Activated CD8-positive, alpha-beta T cell treated with anti-CD3 and anti-CD28 coated beads, Interleukin-2, amount 10 ng/mL, durations not matched to agents 7 days and 5 days (primary cell): ENCODE measurements at regions not wholly inside any gene's neighbourhood (a gene's known extent, or its start where the extent isn't known, plus 50 kb on each side); places are given as distances from the start of the nearest gene placed in this dataset.
"Not testable (repeated sequence)": the region's sequence is repeated elsewhere in the genome, so short reads cannot be mapped to it uniquely, and the experiment has no call there.

Experiments used
- ATAC-seq: fragments of 150-1000 bp; cut with Tn5 transposase; one replicate; pipeline ENCODE4 v1.10.0; 2021; ENCODE audit warnings: moderate library complexity
- CTCF ChIA-PET: fragments of 350-600 bp; sonication (Branson Sonifier 250); formaldehyde crosslinking; loops from one replicate; lab custom pipeline; 2021; ENCODE audit warnings: antibody characterized with exemption; lab: Charles Lee
- POLR2A ChIA-PET: fragments of 350-600 bp; sonication (Branson Sonifier 250); formaldehyde crosslinking; loops from one replicate; lab custom pipeline; 2021; ENCODE audit warnings: antibody characterized with exemption; lab: Charles Lee
- DNase-seq: peaks from one replicate; pipeline ENCODE4 v3.0.0-alpha.2; 2020
- H3K27ac Mint-ChIP-seq: one replicate; pipeline ENCODE4 v1.8.0; 2021; ENCODE audit warnings: mild to moderate bottlenecking, mixed read lengths
- H3K27me3 Mint-ChIP-seq: one replicate; pipeline ENCODE4 v1.8.0; 2021; ENCODE audit warnings: low read depth, mixed read lengths
- H3K36me3 Mint-ChIP-seq: one replicate; pipeline ENCODE4 v1.8.0; 2021; ENCODE audit warnings: low read depth, mixed read lengths
- H3K4me1 Mint-ChIP-seq: one replicate; pipeline ENCODE4 v1.8.0; 2021; ENCODE audit warnings: low read depth, mixed read lengths
- H3K4me3 Mint-ChIP-seq: one replicate; pipeline ENCODE4 v1.8.0; 2021; ENCODE audit warnings: mild to moderate bottlenecking, mixed read lengths
- H3K9me3 Mint-ChIP-seq: one replicate; pipeline ENCODE4 v1.8.0; 2022; ENCODE audit warnings: mixed read lengths; ENCODE audit not compliant: insufficient read depth

DNA sequence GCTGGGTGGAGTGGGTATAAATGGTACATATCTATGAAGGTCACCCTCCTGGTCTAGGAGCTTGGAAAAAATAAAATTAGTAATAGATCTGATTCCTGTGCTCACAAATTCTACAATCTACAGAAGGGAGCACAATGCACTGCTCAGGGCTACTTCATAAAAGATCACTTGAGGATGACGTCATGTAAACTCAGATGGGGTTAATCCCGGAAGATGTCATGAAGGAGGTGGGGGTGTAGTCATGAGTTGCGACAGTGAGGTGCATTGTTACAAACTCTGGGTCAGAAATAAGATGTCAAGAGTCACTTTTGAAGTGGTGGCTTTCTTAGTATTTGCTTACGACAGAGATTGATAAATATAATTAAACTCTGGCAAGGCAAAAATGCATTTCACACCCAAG is 68.2 kb downstream of the LHX9 start:
- H3K9me3 Mint-ChIP-seq = no peaks in the 10 kb centered on the region
- POLR2A ChIA-PET = no interaction called here
- no peak overlapping the region for H3K4me3 Mint-ChIP-seq
- no peak overlapping the region for H3K27ac Mint-ChIP-seq
- no peaks in the 10 kb centered on the region for H3K36me3 Mint-ChIP-seq
- CTCF ChIA-PET = no interaction called here
- peaks cover 4% of the 10 kb centered on the region for H3K27me3 Mint-ChIP-seq
- DNase-seq (no peak), ATAC-seq (no peak)
- H3K4me1 Mint-ChIP-seq = peaks cover 4% of the 10 kb centered on the region

DNA sequence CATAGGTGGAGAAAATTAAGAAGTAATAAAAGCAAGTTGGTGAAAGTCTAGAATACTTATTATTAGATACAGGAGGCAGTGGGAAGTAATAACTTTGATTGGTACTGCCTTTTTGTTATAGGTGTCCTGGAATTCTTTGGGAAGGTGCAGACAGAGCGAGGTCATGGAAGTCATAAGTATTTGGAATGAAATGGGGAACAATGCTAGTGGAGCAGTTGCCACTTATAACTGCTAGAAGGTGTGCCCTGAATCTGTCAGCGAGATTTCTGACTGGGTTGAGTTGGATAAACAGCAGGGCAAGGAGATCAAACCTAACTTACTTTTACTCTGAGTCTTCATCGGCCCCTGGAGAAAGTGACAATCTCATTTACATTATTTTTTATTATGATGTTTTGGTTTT is 69.6 kb downstream of the LHX9 start:
- Mint-ChIP-seq H3K36me3 (no peaks in the 10 kb centered on the region), H3K27ac (no peak overlapping the region), H3K27me3 (peaks cover 4% of the 10 kb centered on the region), H3K9me3 (no peaks in the 10 kb centered on the region), H3K4me3 (no peak overlapping the region), H3K4me1 (peaks cover 4% of the 10 kb centered on the region)
- ChIA-PET CTCF (no interaction called here), POLR2A (no interaction called here)
- no peak for DNase-seq
- no peak for ATAC-seq

DNA sequence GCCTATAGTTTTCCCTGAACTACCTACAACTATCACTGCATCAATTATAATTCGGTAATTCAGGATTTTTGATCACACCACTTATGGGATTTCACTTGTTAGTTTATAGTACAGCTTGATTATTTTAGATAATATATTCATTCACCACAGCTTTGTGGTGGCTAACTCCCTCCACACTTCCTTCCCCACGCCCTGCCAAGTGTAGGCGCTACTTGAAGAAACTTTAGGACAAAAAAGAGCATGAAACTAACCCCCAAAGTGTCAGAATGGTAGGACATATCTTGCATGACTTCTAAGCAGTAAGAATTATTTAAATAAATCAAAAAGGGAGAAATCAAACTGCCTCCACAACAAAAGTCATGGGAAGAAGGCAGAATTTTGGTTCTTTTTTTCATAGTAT is 70.1 kb downstream of the LHX9 start:
- DNase-seq (no peak), ATAC-seq (no peak)
- Mint-ChIP-seq H3K27ac (no peak overlapping the region), H3K36me3 (no peaks in the 10 kb centered on the region), H3K27me3 (peaks cover 3% of the 10 kb centered on the region), H3K9me3 (no peaks in the 10 kb centered on the region), H3K4me1 (peaks cover 4% of the 10 kb centered on the region), H3K4me3 (no peak overlapping the region)
- POLR2A ChIA-PET = interaction anchor here (0.6 kb wide), 1 partner anchor 46 kb away, joined by 3 read pairs; no protein-coding TSS in a partner anchor
- CTCF ChIA-PET = interaction anchor here (0.9 kb wide), 1 partner anchor 16 kb away, joined by 3 read pairs; no protein-coding TSS in a partner anchor

DNA sequence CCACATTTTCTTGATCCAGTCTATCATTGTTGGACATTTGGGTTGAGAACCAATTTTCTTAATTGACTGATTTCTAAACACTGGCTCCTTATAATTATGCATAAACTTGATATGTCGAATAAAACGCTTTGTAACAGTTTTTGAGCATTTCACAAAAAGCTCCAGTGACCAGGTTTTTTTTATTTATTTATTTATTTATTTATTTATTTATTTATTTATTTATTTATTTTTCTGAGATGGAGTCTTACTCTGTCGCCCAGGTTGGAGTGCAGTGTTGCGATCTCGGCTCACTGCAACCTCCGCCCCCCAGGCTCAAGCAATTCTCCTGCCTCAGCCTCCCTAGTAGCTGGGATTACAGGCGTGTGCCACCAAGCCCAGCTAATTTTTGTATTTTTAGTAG is 71.4 kb downstream of the LHX9 start:
- H3K4me3 Mint-ChIP-seq, H3K27ac Mint-ChIP-seq, H3K36me3 Mint-ChIP-seq, H3K4me1 Mint-ChIP-seq, H3K27me3 Mint-ChIP-seq, CTCF ChIA-PET, POLR2A ChIA-PET, ATAC-seq, H3K9me3 Mint-ChIP-seq, DNase-seq: not testable (repeated sequence)

DNA sequence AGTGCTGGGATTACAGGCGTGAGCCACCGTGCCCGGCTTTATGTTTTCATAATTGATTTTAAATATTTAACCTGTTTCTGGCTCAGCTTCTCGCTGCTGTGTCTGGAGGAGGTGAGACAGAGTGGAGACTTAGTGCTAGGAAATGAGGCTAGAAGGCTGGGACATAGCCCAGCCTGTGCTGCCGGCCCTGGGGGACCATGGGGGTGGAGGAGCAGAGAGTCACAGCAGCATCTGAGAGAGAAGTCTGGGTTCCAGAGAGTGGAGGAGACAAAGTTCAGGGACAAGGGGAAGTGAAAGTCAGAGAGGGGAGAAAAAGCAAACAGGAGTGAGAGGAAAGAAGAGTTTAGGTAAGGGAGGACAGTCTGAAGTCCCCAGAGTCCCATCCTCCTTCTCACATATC is 71.9 kb downstream of the LHX9 start:
- H3K4me1 Mint-ChIP-seq = peaks cover 4% of the 10 kb centered on the region
- no peaks in the 10 kb centered on the region for H3K9me3 Mint-ChIP-seq
- no peak overlapping the region for H3K4me3 Mint-ChIP-seq
- peaks cover 2% of the 10 kb centered on the region for H3K27me3 Mint-ChIP-seq
- no peak for ATAC-seq
- H3K36me3 Mint-ChIP-seq = no peaks in the 10 kb centered on the region
- H3K27ac Mint-ChIP-seq = no peak overlapping the region
- POLR2A ChIA-PET = no interaction called here
- no peak for DNase-seq
- CTCF ChIA-PET = no interaction called here

DNA sequence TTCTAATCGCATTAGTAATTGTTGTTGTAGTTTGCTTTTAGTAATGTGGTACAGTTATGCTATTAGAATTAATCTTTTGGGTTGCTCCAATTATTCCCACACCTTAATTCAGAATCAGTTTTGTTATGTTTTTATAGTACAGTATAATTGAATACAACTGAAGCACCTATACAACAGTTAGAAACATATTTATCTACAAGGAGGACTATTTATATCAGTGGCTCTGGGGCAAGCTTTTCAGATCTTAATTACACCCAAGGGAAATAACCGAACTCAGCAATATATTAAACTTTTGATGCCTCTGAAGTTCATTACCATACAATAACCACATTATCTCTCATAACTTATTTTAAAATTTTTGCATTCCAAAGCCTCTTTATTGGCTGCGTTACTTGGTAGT is 74.4 kb downstream of the LHX9 start:
- no peak for ATAC-seq
- Mint-ChIP-seq H3K27me3 (peaks cover 2% of the 10 kb centered on the region), H3K36me3 (no peaks in the 10 kb centered on the region), H3K27ac (no peak overlapping the region), H3K9me3 (no peaks in the 10 kb centered on the region), H3K4me1 (peaks cover 4% of the 10 kb centered on the region), H3K4me3 (no peak overlapping the region)
- ChIA-PET CTCF (no interaction called here), POLR2A (no interaction called here)
- no peak for DNase-seq

DNA sequence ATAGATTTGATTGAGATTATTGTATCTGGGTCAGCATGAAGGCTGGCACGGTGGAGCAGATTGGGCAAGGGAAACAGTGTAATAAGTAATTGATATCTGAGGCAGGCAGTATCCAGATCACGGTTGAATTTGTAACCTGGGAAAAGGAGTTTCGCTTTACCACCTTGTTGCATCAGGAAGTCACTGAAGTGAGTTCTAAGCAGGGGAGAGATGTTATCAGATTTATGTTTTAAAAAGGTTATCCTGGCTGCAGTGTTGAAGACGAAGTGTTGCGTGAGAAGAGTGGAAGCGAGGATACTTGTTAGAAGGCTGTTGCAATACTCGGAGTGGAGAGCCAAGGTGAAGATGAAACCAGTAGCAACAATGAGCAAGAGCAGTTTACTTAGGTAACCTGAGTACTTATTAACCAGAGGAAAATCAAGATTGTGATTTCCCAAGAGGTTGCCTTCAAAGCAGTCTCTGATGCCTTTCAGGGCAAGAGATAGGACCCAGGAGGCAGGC is 77.8 kb downstream of the LHX9 start:
- no peak overlapping the region for H3K4me3 Mint-ChIP-seq
- ATAC-seq = no peak
- H3K4me1 Mint-ChIP-seq = no peaks in the 10 kb centered on the region
- H3K27ac Mint-ChIP-seq = no peak overlapping the region
- ChIA-PET CTCF (interaction anchor here (1.3 kb wide), 1 partner anchor 9 kb away, joined by 3 read pairs; no protein-coding TSS in a partner anchor), POLR2A (no interaction called here)
- no peaks in the 10 kb centered on the region for H3K9me3 Mint-ChIP-seq
- no peak for DNase-seq
- peaks cover 2% of the 10 kb centered on the region for H3K27me3 Mint-ChIP-seq
- no peaks in the 10 kb centered on the region for H3K36me3 Mint-ChIP-seq

DNA sequence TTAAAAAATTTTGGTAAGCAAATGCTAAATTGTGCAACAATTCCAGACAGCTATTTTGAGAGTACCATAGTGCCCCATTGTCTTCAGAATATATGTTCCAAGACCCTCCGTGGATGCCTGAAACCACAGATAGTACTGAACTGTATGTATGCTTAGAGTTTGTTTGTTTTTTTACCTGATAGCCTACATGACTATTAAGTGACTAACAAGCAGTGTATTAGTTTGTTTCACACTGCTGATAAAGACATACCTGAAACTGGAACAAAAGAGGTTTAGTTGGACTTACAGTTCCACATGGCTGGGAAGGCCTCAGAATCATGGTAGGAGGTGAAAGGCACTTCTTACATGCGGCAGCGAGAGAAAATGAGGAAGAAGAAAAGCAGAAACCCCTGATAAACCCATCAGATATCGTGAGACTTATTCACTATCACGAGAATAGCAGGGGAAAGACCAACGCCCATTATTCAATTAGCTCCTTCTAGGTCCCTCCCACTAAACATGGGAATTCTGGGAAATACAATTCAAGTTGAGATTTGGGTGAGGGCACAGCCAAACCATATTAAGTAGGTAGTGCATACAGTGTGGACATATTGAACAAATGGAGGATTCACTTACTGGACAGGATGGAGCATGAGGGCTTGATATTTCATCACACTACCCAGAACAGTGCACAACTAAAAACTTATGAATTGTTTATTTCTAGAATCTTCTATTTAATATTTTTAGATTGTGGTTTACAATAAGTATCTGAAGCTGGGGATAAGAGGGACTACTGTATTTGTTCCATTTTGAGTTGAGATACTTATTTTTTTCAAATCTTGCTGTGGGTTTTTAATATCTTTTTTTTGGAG is 78.5 kb downstream of the LHX9 start:
- CTCF ChIA-PET = no interaction called here

DNA sequence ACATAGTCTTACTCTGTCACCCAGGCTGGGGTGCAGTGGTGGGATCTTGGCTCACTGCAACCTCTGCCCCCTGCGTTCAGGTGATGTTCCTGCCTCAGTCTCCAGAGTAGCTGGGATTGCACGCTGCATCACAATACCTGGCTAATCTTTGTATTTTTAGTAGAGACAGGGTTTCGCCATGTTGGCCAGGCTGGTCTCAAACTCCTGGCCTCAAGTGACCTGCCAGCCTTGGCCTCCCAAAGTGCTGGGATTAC is 79.0 kb downstream of the LHX9 start:
- POLR2A ChIA-PET, H3K36me3 Mint-ChIP-seq, H3K4me3 Mint-ChIP-seq, H3K27me3 Mint-ChIP-seq, H3K27ac Mint-ChIP-seq, CTCF ChIA-PET, H3K4me1 Mint-ChIP-seq, DNase-seq, H3K9me3 Mint-ChIP-seq, ATAC-seq: not testable (repeated sequence)

More for the DNA sequence above, 78.5 kb downstream of the LHX9 start:
- DNase-seq (no peak), ATAC-seq (no peak)
- POLR2A ChIA-PET = no interaction called here
- Mint-ChIP-seq H3K27me3 (peaks cover 2% of the 10 kb centered on the region), H3K27ac (no peak overlapping the region), H3K36me3 (no peaks in the 10 kb centered on the region), H3K9me3 (no peaks in the 10 kb centered on the region), H3K4me1 (no peaks in the 10 kb centered on the region), H3K4me3 (no peak overlapping the region)

DNA sequence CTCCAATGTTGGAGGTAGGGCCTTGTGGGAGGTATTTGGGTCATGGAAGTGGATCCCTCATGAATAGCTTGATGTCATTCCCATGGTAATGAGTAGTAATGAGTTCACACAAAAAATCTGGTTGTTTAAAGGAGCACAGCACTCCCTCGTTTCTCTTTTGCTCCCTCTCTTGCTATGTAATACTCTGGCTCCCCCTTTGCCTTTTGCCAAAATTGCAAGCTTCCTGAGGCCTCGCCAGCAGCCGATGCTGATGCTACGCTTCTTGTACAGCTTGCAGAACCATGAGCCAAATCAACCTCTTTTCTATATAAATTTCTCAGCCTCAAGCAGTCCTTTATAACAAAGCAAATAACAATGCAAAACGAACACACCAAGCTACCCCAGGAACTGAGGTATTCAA is 80.9 kb downstream of the LHX9 start:
- Mint-ChIP-seq H3K27ac (no peak overlapping the region), H3K9me3 (no peaks in the 10 kb centered on the region), H3K4me3 (no peak overlapping the region), H3K27me3 (no peaks in the 10 kb centered on the region), H3K4me1 (no peaks in the 10 kb centered on the region), H3K36me3 (no peaks in the 10 kb centered on the region)
- ChIA-PET POLR2A (interaction anchor here (0.6 kb wide), 1 partner anchor 388 kb away, joined by 5 read pairs; no protein-coding TSS in a partner anchor), CTCF (interaction anchor here (0.7 kb wide), 1 partner anchor 72 kb away, joined by 3 read pairs; no protein-coding TSS in a partner anchor)
- DNase-seq (no peak), ATAC-seq (no peak)

DNA sequence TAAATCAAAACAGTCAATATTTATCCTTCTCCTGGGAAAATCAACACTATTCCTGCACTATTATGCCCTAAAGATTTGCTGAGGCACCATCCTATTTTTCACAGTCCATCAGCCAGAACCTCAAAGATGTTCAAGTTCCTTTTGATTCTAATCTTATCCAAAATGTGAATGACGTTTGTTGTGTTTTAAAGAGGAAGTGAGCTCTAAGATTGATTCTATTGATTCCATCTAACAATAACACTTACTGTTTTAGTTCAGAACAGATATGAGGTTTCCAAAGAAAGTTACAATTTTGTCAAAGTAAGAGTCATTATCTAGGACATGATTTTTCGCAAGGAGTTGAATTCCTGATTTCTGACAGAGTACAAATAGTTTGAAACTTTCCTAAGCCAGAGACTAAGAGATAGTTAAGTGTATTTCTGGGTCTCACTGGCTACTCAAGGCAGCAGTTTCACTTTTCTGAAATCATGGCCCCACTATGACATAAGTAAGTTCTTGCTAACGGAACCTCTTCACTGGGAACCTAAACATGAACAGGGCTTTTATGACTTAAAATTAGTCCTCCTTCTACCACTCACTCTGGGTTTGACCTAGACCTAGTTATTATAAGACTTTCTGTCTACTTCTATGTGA is 84.7 kb downstream of the LHX9 start:
- ATAC-seq (no peak), DNase-seq (no peak)
- no peak overlapping the region for H3K4me3 Mint-ChIP-seq
- H3K4me1 Mint-ChIP-seq = no peaks in the 10 kb centered on the region
- no peaks in the 10 kb centered on the region for H3K9me3 Mint-ChIP-seq
- peaks cover 3% of the 10 kb centered on the region for H3K27me3 Mint-ChIP-seq
- H3K27ac Mint-ChIP-seq = no peak overlapping the region
- ChIA-PET CTCF (interaction anchor here (0.7 kb wide), 1 partner anchor 133 kb away, joined by 3 read pairs; no protein-coding TSS in a partner anchor), POLR2A (no interaction called here)
- no peaks in the 10 kb centered on the region for H3K36me3 Mint-ChIP-seq

DNA sequence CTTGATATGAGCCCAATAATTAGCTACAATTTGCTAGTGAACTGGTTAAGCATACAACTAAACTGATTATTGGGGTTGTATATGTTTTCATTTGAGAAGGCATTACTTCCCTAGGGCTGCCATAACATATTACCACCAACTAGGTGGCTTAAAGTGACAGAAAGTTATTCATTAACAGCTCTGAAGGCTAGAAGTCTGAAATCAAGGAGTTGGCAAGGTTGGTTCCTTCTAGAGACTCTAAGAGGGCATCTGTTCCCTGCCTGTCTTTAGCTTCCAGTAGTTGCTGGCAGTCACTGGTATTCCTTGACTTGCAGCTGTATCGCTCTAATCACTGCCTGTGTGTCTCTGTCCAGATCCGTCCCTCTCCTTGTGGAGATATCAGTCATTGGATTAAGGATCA is 86.3 kb downstream of the LHX9 start:
- no peak overlapping the region for H3K27ac Mint-ChIP-seq
- no peaks in the 10 kb centered on the region for H3K4me1 Mint-ChIP-seq
- DNase-seq = no peak
- H3K27me3 Mint-ChIP-seq = peaks cover 3% of the 10 kb centered on the region
- CTCF ChIA-PET = interaction anchor here (1.0 kb wide), 1 partner anchor 16 kb away, joined by 3 read pairs; no protein-coding TSS in a partner anchor
- POLR2A ChIA-PET = interaction anchor here (0.7 kb wide), 1 partner anchor 69 kb away, joined by 3 read pairs; no protein-coding TSS in a partner anchor
- no peak overlapping the region for H3K4me3 Mint-ChIP-seq
- no peak for ATAC-seq
- H3K9me3 Mint-ChIP-seq = no peaks in the 10 kb centered on the region
- H3K36me3 Mint-ChIP-seq = no peaks in the 10 kb centered on the region
